NCI-H2196 (cell line): ENCODE measurements at regions not wholly inside any gene's neighbourhood (a gene's known extent, or its start where the extent isn't known, plus 50 kb on each side); places are given as distances from the start of the nearest gene placed in this dataset.
"Not testable (repeated sequence)": the region's sequence is repeated elsewhere in the genome, so short reads cannot be mapped to it uniquely, and the experiment has no call there.

Experiments used
- DNase-seq: peaks from one replicate; lab custom pipeline; 2025; ENCODE audit not compliant: unreplicated experiment; lab: John Stamatoyannopoulos, UW

- no peak for DNase-seq
Observed at GRCh38 chr15:92705764-92706163, 50.2 kb upstream of the FAM174B start.

DNA sequence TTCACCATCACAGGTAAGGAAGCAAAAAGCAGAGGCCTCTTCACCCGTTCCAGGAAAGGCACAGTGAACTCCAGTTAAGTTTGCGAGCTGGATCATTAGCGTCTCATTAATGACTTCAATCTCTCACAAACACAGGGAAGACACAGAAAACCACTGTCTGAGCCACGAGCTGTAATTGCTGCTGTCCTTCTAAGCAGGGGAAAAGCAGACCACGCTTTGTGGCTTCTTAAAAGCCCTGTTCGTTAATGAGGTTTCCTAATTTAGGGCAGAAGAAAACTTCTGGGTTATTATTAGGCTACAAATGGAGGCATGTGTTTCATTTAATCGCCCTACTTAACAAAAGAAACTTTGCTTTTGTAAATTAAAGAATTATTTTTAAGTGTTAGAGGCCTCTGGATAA, 50.6 kb upstream of the FAM174B start:
- no peak for DNase-seq

DNA sequence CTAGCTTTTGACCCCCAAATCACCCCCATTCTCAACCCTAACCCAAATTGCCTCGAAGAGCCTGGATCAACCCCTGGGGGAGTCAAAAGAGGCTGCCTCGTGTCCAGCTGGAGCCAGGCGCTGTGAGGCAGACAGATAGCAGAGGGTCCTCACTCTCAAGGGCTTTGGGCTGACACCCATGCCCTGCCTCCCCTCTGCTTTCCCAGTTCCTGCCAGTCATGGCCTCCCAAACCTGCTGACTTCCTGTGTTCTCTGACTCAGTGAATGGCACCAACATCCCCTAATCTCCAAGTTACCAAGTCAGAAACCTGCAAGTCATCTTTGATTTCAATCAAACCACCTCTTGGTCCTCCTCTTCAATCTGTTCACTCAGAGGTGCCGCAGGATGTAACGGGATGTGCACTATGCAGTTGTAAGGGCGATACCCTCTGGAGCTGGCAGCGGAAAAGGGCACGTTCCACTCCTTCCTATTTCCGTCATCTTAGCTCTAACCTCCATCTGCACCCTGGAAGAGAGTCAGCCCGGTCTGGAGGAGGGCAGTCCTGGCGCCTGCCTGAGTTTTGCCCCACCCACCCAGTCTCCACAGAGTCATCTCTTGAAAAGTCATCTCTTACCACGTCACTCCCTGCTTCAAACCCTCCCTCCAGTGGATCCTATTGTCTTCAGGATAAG, 52.4 kb upstream of the FAM174B start:
- no peak for DNase-seq

DNA sequence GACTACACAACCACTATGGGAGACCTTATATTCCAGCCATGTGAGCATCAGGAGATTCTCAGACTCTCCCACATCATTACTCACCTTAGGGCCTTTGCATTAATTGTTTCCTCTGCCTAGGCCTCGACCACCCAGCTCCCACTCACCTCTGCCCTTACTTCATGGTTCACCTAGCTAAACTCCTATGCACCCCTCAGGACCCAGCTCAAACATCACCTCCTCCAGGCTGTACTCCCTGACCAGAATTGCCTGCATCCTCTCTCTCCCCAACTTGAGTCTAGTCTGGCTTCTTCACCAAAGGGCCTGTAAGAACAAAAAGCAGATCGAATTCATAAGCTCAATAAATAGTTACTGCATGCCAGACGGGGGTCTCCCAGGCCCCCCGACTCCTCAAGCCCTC, 53.1 kb upstream of the FAM174B start:
- no peak for DNase-seq

DNA sequence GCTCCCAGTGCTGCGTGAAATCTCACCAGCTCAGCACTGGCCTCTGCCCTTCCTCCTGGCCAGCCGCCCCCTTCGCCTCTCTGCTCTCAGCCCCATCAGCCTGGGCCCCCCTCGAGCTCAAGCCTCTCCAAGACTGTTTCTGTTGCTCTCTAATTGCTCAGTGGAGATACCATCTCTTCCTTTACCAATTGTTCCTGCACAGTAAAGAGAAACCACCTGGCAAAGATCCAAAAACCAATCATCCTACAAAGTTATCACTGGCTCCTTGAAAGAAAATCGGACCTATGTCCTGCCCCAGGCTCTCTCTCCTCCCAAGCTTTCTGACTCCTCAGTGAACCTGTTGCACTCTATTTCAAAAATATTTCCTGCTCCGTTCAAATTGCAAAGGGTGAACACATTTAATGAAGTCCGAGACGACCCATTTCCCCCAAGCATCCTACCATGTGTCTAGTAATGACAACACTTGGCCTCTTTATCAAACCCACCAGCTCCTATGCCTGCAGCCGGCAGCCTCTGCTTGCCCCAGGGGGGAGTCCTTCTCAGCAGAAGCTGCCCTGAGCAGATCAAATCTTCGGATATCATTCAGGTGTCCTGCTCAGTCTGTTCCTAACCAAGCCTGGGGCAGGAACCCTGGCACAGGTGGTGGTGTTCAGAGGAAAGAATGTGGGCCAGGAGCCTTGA, 53.7 kb upstream of the FAM174B start:
- DNase-seq = peak; percentile 16

- no peak for DNase-seq
Observed at GRCh38 chr15:92711457-92711831, 55.9 kb upstream of the FAM174B start.

DNA sequence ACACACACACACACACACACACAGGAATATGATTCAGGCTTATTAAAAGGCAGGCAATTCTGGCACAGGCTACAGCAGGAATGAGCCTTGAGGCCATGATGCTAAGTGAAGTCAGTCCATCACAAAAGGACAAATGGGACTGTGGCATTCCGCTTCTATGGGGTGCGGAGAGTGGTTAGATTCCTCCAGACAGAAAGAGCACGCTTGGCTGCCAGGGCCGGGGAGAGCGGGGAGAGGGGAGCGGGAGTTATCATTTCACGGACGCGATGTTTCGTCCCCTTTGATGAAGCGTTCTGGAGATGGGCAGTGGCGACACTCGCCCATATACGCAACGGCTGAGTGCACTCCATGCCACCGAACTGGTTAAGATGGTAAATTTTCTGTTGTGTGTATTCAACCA, 58.5 kb upstream of the FAM174B start:
- no peak for DNase-seq

DNA sequence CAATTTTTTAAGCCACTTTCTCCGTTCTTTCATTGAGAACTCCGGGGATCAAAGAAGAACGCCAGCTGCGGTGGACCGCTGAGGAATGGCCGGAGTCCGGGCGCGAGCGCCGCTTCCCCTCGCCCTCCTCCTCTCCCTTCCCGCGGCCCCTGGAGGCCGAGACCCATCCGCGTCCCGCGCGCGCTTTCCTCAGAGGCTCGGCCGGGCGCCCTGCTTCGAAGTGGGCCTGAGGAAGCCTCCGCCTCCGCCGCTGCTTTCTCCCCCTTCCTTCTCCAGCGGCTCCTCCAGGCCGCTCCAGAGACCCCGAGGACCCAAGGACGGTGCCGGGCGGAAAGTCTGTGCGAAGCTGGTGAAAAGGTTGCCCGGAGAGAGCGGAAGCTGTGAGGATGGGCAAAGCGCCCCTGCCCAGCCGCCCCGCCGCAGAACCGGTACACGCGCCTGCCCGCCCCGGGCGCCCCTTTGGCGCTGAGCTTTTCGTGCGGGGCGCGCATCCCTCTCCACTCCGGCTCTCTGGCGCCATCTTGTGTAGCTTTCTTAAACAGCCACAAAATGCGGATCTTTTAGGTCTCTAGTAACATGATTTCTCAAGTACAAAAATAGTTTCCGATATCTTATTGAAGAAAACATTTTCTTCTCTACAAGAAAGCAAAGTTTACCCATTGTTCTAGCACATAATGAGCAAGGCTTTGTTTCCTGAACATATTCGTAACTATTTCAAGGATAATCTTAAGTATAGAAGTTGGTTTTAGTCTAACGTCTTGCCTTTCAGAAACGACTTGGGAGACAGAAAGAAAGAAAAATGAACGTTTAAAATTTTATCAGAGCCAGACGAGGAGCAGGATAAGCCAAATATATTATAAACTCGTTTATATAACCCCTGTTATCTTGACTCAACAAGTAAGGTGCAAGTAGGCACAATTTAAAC, 59.2 kb upstream of the FAM174B start:
- DNase-seq = peak; percentile 75

DNA sequence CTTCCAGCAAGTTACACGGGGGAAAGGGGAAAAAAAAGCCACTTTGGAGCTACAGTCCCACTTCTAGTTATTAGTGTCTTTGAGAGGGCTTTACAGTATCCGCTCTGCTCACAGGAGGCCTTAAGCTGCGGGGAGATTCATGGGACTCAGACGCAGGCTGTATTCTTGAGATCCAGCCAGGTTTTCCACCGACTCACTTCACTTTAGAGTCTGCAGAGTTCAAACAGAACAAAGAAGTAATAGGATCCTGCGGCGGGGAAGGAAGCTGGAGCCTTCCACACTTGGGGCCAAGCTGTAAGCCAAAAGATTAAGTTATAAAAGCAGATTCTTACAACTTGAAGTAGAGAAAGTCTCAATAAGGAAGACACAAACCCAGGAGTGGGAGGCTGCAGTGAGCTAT, 60.2 kb upstream of the FAM174B start:
- no peak for DNase-seq

DNA sequence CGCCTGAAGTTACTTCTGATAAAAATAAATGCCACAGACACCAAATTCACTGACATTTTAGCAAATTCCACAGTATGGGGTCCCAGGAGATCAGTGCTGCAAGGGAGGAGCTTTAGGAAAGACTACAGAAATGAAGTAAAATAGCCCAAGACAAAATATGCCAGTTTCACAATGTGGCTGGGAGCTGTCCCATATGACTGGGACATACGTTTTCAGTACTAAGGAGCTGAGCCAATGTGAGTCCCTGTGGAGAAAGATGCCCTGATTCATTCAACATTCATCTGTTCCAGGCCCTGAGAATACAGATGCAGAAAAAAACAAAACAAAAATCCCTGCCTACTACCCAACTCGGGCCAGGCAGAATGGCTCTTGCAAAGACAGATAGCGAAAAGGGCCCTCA, 63.4 kb upstream of the FAM174B start:
- no peak for DNase-seq

GRCh38 chr15:92724144-92724543, 68.6 kb upstream of the FAM174B start:
- no peak for DNase-seq

DNA sequence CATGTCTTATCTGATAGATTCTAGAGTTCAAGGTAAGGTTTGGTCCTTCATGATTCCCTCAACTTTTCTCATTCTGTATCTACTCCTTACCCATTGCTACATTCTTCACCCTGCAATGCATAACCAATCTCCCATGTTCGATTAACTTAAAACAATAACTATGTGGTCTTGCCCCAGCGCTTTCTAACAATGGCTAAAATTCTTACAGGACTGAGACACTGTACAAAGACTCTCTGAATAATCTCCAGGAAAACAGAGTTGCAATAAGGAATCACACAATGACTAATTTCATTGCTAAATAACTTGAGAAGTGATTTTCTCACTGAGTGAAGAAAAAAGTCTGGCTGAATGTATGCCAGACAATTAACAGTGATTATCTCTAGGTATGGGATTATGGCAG, 69.6 kb upstream of the FAM174B start:
- no peak for DNase-seq

DNA sequence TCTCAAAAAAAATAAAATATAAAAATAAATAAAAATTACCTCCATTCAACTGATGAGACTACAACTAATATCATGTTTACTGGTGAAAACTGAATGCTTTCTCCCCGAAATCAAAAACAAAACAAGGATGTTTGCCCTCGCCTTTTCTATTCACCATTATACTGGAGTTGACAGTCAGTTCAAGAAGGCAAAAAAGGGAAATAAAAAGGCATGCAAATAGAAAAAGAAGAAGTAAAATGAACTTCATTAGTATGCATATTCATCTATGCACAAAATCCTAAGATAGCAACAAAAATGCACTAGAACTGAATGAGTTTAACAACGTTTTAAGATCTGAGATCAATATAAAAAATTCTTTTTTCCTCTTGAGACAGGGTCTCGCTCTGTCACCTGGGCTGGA, 72.7 kb upstream of the FAM174B start:
- no peak for DNase-seq

DNA sequence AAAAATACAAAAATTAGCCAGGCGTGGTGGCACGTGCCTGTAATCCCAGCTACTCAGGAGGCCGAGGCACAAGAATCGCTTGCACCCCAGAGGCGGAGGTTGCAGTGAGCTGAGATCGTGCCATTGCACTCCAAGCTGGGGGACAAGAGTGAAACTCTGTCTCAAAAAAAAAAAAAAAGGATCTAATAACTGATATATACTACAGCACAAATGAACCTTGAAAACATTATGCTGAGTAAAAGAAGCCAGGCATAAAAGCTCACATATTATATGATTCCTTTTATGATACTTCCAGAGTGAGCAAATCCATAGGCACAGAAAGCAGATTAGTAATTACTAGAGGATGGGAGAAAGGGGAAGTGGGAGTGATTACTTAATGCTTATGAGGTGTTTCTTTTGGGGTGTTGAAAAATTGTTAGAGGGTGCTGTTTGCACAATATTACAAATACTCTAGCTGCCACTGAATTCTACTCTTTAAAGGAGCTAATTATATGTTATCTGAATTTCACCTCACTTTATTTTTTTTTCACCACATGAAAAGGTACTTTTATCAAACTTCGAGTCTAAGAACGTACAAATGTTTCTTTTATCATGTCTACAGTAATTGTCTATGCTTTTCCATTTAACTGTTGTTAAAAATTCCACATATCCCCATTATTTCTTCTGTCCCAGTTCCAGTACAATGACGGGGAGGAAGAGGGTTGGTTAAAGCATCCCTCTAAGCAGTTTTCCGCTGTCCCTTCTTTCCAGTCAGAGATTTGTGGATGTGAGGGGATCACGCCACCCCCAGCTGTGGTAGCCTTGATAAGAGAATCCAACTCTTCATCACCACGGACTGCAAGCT, 77.7 kb upstream of the FAM174B start:
- DNase-seq = no peak

DNA sequence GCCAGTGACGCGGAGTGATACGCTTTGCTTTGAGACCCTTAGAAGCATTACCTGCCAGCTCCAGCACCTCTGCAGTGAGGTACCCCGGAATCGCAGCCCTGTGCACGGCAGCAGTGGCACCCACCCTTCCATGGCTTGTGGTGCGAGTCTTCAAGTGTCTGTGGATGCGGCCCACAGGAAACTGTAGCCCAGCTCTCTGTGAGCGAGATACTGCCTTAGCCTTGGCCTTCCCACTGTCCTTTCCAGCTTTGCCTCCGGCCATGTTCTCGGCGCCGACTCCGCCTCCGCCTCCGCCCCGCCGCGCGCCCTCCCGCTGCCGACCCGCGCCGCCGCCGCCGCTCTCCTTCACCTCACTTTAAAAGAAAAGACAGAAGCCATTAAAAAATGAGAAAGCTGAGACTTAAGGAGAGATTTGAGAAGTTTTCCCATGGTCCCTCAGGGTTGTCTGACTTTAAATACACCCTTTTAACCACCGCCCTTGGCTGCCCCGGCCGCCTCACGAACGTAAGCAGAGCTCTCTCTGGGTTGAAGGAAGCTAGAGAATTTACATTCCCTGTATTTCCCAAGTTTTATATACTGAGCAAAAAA, 78.5 kb upstream of the FAM174B start:
- DNase-seq = no peak

GRCh38 chr15:92739246-92739645, 83.7 kb upstream of the FAM174B start:
- DNase-seq = not testable (repeated sequence)

DNA sequence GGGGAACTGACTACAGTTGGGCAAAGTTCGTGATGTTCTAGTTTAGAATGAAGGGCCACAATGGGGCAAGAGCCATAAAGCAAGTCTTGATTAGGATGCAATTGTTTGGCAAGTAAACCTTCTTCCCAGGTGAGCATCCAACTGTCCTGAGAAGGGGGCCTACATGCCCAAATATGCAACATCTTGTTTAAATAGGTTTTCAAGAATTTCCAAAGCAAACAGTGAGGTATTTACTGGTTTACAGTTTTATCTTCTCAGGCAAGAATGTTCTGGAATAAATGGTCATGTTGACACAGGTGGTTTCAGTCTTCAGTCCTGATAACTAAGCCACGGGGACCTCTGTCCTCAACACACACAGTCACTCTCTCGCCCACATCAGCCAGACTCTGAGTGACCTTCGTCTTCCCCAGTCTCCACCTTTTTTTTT, 90.3 kb upstream of the FAM174B start:
- DNase-seq = no peak

GRCh38 chr15:92747047-92747446, 91.5 kb upstream of the FAM174B start:
- DNase-seq = no peak

- no peak for DNase-seq
Observed at GRCh38 chr15:92749216-92749615, 93.6 kb upstream of the FAM174B start.

GRCh38 chr15:92749946-92750345, 94.4 kb upstream of the FAM174B start:
- DNase-seq = no peak

GRCh38 chr15:92751528-92751927, 96.0 kb upstream of the FAM174B start:
- no peak for DNase-seq
